GM18505 (cell line): ENCODE measurements at regions not wholly inside any gene's neighbourhood (a gene's known extent, or its start where the extent isn't known, plus 50 kb on each side); places are given as distances from the start of the nearest gene placed in this dataset.

Source experiments
- ATAC-seq: cut with Tn5 transposase; IDR thresholded peaks from one replicate; pipeline ENCODE4 v1.9.1; 2021; ENCODE audit not compliant: unreplicated experiment
- POLR2A ChIP-seq: IDR thresholded peaks from 4 replicates; pipeline ENCODE4 v1.6.1; 2011; ENCODE audit warnings: borderline replicate concordance; ENCODE audit not compliant: insufficient read depth, insufficient read length; ENCODE audit errors: extremely low read depth

DNA sequence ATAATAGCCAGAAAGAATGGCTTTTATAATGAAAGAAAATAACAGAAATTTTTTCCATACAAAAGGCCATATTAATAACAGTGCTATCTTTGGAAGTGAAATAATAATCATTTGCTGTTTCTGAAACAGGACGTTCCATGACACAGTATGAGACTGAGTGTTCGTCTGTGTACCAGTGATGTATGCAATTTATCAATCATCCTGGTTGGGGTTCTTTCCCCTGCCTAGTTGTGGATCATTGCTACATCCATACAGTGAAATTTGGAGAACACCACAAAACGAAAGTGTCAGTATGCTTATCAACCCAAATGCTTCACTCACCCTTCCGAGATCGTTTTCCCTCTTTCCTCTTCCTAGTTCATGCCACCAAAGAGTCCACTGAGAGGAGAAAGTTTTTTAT lies 151.4 kb upstream of the PRDM1 start:
- no peak for ATAC-seq
- TF ChIP-seq POLR2A, result no peak

DNA sequence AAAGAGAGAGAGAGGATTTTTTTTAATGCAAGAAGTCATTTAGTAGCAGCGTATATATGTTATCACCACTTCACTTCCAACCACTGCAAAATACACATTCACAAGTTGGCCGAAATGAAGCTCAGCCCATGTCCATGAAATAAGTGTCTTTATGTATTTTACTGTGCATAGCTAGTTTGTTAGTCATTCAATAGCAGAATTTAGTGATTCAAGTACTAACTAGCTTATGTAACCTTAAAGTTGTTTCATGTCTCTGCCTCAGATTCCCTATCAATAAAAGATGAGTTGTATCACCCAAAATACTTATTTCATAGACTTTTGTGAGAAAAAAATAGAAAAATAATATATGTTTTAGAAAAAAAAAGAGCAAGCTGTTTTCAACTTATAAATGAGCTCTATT lies 153.7 kb upstream of the PRDM1 start:
- no peak for ATAC-seq
- no peak for TF ChIP-seq POLR2A

DNA sequence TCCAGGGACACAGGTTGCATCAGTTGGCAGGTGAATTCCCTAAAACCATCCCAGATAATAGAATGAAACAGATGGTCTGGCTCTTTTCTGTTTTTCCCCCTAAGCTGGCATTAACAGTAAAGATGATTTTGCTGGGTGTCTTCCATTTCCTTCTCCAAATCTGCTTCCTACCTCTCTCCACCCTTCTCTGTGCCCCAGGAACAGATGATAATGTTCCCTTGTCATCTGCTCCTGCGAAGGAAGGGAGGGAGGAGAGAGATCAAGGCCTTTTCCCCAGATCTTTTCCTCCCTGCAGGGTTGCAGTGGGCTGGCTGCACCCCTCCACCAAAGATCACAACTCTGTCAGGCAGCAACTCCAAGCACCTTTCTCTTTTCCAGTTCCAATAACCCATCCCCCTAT lies 156.5 kb upstream of the PRDM1 start:
- TF ChIP-seq POLR2A, result no peak
- ATAC-seq, result no peak

DNA sequence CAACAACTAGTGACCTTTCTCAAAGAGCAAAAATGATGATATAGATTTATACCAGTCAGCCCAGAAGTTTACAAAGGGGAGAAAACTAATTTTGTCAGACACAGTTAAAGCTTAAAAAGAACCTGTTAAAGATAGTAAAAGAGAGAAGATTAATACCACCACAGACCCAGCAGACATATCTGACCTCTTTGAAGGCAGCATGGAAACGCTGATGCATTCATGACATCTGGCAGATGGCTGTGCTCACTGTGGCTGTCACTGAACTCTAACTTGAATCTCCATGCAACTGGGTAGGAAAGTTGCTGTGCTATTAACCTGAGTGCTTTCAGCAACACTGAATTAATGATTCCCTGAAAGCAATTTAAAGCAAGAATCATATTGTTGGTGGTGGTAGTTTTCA lies 159.8 kb upstream of the PRDM1 start:
- TF ChIP-seq POLR2A, result no peak
- ATAC-seq, result no peak

DNA sequence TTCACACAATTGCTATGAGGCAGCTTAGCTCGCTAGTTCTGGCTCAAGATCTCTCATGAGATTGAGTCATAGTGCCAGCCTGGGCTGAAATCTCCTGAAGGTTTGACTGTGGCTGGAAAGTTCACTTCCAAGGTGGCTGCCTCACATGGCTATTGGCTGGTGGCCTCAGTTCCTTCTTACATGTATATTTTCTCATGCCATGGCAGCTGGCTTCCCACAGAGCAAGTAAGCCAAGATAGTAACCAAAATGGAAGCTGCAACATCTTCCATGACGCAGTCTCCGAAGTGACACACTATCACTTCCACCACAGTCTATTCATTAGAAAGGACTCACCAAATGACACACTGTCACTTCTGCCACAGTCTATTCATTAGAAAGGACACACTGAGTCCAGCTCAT lies 160.4 kb upstream of the PRDM1 start:
- ATAC-seq, result no peak
- TF ChIP-seq POLR2A, result no peak

DNA sequence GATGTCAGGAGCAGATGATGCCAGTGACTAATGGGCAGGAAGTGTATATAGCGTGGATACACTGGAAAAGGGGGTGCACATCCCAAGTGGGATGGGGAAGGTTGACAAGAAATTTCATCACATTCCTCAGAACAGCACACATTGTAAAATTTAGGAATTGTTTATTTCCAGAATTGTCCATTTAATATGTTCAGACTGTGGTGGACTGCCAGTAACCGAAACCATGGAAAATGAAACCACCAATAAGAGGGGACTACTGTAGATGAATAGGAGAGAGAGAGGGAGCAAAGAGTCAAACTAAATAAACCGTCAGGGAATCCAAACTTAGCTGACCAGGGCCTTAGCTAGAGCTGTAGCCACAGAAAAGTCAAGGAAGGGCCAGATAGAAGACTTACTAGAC lies 164.4 kb upstream of the PRDM1 start:
- no peak for TF ChIP-seq POLR2A
- no peak for ATAC-seq

DNA sequence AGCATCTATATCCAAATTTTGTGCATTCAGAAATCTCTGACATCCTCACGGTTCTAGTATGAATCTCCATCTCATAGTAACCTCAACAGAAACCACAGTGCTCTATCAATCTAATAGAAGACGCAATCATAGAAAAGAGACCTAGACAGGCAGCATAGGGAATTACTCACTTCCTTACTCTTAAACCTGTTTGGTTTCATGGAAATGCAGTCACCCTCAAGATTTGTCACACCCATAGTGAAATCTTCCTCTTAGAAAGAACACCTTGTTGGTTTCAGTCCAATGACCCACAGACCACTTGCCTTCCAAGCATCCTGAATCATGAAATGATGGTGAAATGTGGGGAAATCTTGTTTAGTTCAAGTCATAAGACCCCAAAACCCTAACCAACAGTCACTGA lies 166.1 kb upstream of the PRDM1 start:
- ATAC-seq, result no peak
- TF ChIP-seq POLR2A, result no peak

DNA sequence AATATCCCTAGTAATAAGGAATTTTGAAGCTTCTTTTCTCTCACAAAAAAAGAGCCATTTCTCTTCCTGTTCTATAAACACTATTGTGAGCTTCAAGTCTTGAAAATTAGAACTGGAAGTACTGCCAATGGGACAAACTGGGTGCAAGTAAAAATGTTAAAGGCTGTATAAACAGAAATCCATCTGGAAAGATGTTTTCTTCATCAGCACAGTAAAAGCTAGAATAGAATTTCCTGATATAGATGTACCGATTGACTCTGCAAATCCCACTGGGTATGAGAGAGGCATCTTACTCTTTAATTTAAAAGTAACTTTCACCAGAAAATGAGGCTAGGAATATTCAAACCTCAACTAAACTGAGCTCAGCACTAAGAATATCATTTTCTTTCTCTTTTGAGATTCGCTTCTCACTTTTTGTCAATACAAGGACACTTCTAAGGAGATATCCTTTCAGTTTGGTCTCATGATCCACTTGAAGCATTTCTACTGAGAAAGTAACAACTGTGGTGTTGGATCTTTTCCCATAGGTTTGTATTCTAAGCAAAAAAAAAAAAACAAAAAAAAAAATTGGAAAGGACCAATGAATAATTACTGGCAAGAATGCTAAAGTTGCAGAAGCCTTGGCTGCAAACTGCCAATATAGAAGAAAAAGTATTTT lies 169.0 kb upstream of the PRDM1 start:
- no peak for ATAC-seq
- TF ChIP-seq POLR2A, result no peak

DNA sequence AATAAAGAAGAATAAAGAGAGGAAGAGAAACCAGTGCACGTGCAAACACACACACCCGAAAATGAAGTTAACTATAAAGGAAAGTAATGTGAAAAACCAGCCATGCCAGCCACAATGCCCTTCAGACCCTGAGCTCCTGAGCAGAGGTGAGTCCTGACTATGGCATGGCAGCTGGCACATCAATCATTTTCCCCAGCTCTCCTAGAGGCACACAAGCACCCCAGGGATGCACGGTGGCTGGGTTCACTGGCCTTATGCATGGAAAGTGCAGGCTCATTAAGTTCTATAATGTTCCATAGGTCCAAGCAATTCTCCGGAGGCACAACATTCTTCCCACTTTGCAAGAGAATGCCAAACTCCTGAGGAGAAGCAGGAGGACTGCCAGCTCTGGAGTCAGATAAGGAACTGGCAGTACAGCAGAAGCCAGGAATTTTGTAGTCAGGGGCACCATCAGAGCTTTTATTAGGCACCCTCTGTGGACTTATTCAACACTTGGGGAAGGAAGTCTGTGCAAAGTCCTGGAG lies 175.0 kb upstream of the PRDM1 start:
- no peak for ATAC-seq
- TF ChIP-seq POLR2A, result no peak

DNA sequence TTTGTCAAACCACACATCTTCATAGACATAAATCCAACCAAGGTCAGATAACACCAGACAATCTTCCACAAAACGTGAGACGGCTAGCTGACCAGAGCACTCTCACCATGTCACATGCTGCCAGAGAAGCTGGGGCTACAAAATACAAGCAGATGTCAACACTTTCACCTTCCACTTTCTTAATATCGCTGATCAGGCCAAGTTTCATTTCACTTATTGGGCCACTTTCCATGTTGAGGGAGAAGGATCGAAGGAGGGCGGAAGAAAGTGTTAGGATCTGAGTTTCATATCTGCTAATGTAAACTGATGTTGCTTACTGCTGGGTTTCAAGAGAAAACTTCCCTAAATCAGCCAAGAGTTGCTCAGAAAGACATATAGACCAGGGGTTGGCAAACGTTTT lies 177.0 kb upstream of the PRDM1 start:
- no peak for ATAC-seq
- TF ChIP-seq POLR2A, result no peak

DNA sequence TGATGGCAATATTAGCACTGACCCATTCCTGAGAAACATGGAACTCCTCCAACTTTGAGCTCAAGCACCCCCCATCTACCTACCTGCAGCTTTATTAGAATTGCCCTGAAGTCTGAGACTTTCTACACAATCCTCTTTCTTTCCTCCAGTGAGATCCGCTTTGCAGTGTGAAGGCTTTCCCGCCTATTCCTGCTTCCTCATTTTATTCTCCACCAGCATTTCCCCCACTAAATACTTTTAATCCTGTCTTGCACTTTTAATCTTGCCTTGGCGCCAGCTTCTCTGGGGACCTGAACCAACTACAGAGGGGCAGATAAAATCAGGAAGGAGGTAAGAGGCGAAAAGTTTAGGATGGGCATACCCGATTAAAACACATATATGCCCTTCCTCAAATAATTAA lies 178.1 kb upstream of the PRDM1 start:
- no peak for TF ChIP-seq POLR2A
- no peak for ATAC-seq

DNA sequence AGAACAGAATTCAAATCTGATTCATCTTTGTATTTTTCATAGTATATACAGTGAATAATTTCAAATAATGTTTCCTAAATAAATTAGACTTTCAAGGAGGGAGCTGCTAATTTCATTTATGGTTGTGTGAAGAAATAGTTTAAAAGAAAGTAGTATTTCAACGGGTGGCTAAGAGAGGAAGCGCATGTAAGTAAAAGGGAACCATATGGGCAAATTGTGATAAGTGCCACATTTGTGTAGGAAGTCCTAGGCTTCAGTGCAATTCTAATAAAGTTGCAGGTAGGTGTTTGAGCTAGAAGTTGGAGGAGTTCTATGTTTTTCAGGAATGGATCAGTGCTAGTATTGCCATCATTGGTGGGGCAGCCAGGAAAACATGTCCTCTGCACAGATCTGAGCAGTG lies 178.8 kb upstream of the PRDM1 start:
- ATAC-seq, result no peak
- TF ChIP-seq POLR2A, result no peak

DNA sequence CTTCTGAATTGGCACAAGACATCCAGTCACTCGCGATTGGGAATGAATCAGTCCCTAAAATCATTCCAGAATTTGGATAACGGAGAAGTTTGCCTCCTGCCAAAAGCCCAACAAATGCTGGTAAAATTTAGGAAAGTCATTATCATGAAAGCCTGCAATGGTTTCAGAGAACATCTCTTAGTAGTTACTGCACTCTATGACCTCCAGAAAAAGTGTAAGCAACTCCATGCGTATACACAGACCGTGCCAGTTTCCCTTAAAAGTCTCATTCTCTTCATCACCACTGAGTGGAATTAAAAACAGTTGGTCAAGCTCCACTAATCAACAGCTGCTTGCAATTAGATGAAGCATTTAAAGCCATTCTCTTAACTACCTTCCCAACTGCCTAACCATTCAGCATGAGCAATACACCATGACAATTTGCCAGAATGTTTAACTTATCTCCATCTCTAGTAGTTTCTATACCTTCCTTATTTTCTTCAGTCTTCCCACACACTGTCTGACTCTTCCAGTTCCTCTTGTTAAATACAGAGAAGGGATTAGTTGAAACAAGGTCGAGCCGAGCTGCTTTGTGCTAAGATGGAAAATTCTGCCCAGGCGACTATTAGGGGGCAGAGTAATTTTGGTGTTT lies 183.6 kb upstream of the PRDM1 start:
- ATAC-seq, result no peak
- no peak for TF ChIP-seq POLR2A

DNA sequence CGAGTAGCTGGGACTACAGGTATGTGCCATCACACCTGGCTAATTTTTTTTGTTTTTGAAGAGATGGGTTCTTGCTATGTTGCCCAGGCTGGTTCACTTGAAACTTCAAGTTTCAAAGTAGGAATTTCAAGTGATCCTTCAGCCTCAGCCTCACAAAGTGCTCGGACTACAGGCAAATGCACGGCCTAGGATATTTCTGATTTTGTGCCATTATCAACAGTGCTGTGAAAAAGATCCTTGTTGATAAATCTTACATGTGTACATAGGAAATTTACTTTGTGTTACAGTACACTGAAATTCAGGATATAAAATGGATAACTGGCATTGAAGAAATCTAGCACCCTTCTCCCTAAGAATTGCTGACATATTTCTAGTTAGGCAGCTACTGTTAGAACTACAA lies 184.6 kb upstream of the PRDM1 start:
- TF ChIP-seq POLR2A, result no peak
- no peak for ATAC-seq

DNA sequence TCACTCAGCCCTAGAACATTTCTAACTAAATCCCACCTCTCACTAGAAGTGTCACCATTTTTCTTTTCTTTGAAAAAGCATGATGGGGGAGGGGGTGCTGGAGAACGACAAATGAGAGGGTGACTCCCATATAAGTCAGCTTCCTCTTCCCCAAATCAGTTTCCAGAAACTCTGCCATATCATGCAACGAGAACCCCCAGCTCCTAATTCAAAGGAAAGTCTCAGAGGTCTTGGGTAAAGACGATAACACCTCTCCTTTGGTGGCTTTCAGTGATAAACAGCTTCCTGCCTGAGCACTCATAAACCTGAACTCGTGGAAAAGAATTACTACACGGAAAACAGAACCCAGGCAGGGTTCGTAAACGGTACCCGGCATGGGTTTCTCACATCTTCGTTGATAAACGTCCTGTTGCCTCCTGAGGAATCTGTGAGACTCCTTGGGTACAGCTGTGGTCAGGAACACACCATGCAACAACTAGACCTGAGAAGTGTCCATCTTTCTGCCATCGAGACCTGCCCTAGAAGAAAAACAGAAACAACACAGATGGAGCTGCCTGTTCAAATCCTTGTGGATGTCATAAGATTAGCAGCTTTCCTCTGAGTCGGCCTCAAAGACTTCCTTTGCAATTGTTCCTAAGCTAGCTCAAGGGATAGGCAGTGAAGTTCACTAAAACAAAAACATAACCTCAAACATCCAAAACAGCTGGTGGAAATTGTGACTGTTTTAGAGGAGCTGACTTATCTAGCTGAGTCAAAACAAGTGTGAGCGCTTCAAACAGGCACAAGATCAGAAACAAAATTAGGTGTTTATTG lies 185.8 kb upstream of the PRDM1 start:
- ATAC-seq, result no peak
- TF ChIP-seq POLR2A, result no peak

DNA sequence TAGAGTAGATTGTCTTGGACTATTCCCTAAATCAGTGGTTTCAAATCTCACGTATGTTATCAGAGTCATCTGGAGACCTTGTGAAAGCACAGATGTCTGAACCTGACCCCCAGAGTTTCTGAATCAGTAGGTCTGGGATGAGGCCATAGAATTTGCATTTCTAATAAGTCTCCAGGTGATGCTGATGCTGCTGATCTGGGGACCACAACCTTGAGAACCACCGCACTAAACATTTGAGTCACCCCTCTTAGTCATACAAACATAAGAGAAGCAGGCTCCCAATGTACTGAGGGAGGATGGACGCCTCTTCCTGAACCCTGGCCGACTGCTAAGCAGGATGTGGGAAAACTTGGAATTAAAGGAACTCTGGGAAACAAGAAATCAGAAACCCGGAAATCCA lies 187.8 kb upstream of the PRDM1 start:
- peak; percentile 50 for ATAC-seq
- no peak for TF ChIP-seq POLR2A
